Kidney (tissue), 13 donors: ENCODE measurements at regions not wholly inside any gene's neighbourhood (a gene's known extent, or its start where the extent isn't known, plus 50 kb on each side); places are given as distances from the start of the nearest gene placed in this dataset.

ENCODE experiments used
- DNase-seq, 5 donors: peaks; one replicate each; pipeline ENCODE4 v3.0.0-alpha.2; 2013 to 2020
- FAIRE-seq: peaks from 2 replicates; lab custom pipeline; 2012; peaks lifted over from hg19 to GRCh38; lab: Jason Lieb, UNC
- H3K27ac ChIP-seq, 2 donors: one replicate each; pipeline ENCODE4 v1.7.0; 2013; ENCODE audit warnings: low read depth in 2 of 2, low read length in 2 of 2, inconsistent platforms in 1 of 2
- H3K27me3 ChIP-seq: one replicate; pipeline ENCODE4 v1.7.1; 2013; ENCODE audit warnings: low read length, inconsistent platforms; ENCODE audit not compliant: control insufficient read depth, insufficient read depth
- H3K36me3 ChIP-seq, 3 donors: one replicate each; pipeline versions ENCODE4 v1.7.0 to v1.7.1; 2013; ENCODE audit warnings: low read length in 3 of 3, control low read depth in 1 of 3, inconsistent platforms in 1 of 3; ENCODE audit not compliant: insufficient read depth in 3 of 3, control insufficient read depth in 2 of 3
- H3K4me1 ChIP-seq, 3 donors: one replicate each; pipeline versions ENCODE4 v1.7.0 to v1.7.1; 2013; ENCODE audit warnings: low read length in 3 of 3, inconsistent platforms in 1 of 3, low read depth in 1 of 3; ENCODE audit not compliant: control insufficient read depth in 2 of 3, insufficient read depth in 2 of 3
- H3K4me3 ChIP-seq, 3 donors: one replicate each; pipeline versions ENCODE4 v1.7.0 to v1.8.1; 2013; ENCODE audit warnings: low read length in 3 of 3, control low read depth in 1 of 3, inconsistent platforms in 1 of 3
- H3K9ac ChIP-seq, 3 donors: one replicate each; pipeline versions ENCODE4 v1.7.0 to v1.7.1; 2013; ENCODE audit warnings: low read length in 3 of 3, control low read depth in 1 of 3, inconsistent platforms in 1 of 3
- H3K9me3 ChIP-seq, 3 donors: one replicate each; pipeline versions ENCODE4 v1.7.0 to v1.7.1; 2013; ENCODE audit warnings: low read length in 3 of 3, control low read depth in 1 of 3, inconsistent platforms in 1 of 3; ENCODE audit not compliant: control insufficient read depth in 2 of 3, insufficient read depth in 1 of 3
- CTCF ChIP-seq: IDR thresholded peaks from 3 replicates; pipeline ENCODE4 v1.5.1; 2012; ENCODE audit warnings: mild to moderate bottlenecking, moderate library complexity, borderline replicate concordance; ENCODE audit not compliant: insufficient read depth; ENCODE audit errors: extremely low read depth
- intact Hi-C: fragments of 100-400 bp; cut with DNase I; formaldehyde crosslinking; loops from one replicate; pipeline ENCODE4 v1.11.1; 2022
- donor health status: control.
- donor health status: control.
- donor health status: control.
- donor health status: control.
- donor health status: control.
- donor health status: DM: yes; HTN: yes; CAD: no.
- donor health status: Normal renal cell carcinoma (clear cell type).

- Histone ChIP-seq H3K4me3 (no peak overlapping the region), H3K27me3 (no peaks in the 10 kb centered on the region), H3K9ac (no peak overlapping the region), H3K9me3 (no peaks in the 10 kb centered on the region), H3K4me1 (no peaks in the 10 kb centered on the region), H3K27ac (no peak overlapping the region), H3K36me3 (no peaks in the 10 kb centered on the region)
- DNase-seq, result no peak
- FAIRE-seq, result no peak
- intact Hi-C loops, result no loop called here
- no peak for TF ChIP-seq CTCF
These were observed 153.9 kb upstream of the PELI1 start for GRCh38 chr2:64298161-64298560.

GRCh38 chr2:64300066-64300465 lies 153.9 kb upstream of the LGALSL start:
- H3K4me3 ChIP-seq, result no peak overlapping the region
- FAIRE-seq, result no peak
- no peak overlapping the region for H3K27ac ChIP-seq
- TF ChIP-seq CTCF, result no peak
- no peaks in the 10 kb centered on the region for H3K27me3 ChIP-seq
- H3K36me3 ChIP-seq, result no peaks in the 10 kb centered on the region
- no peak overlapping the region for H3K9ac ChIP-seq
- no peak for DNase-seq
- intact Hi-C loops, result no loop called here
- no peaks in the 10 kb centered on the region for H3K4me1 ChIP-seq
- H3K9me3 ChIP-seq, result no peaks in the 10 kb centered on the region

GRCh38 chr2:64303250-64303649 lies 150.7 kb upstream of the LGALSL start:
- Histone ChIP-seq H3K9ac (no peak overlapping the region), H3K36me3 (no peaks in the 10 kb centered on the region), H3K27me3 (no peaks in the 10 kb centered on the region), H3K4me1 (no peaks in the 10 kb centered on the region), H3K4me3 (no peak overlapping the region), H3K27ac (no peak overlapping the region), H3K9me3 (no peaks in the 10 kb centered on the region)
- no peak for FAIRE-seq
- intact Hi-C loops, result no loop called here
- DNase-seq, result no peak
- no peak for TF ChIP-seq CTCF

- DNase-seq (no peak), FAIRE-seq (no peak)
- Histone ChIP-seq H3K4me3 (no peak overlapping the region), H3K9me3 (no peaks in the 10 kb centered on the region), H3K4me1 (peaks cover 0 to 1% (median under 1%) of the 10 kb centered on the region in 3 donors), H3K36me3 (no peaks in the 10 kb centered on the region), H3K27me3 (no peaks in the 10 kb centered on the region), H3K27ac (no peak overlapping the region), H3K9ac (no peak overlapping the region)
- intact Hi-C loops, result no loop called here
- TF ChIP-seq CTCF, result no peak
These were observed 146.5 kb upstream of the LGALSL start for GRCh38 chr2:64307421-64307820.
